Progenitor cell of endocrine pancreas (in vitro differentiated cells): ENCODE measurements at regions not wholly inside any gene's neighbourhood (a gene's known extent, or its start where the extent isn't known, plus 50 kb on each side); places are given as distances from the start of the nearest gene placed in this dataset.

Experiments used
- DNase-seq: peaks from one replicate; pipeline ENCODE4 v3.0.0; 2021; ENCODE audit warnings: low spot score; ENCODE audit not compliant: unreplicated experiment
- H3K27ac Mint-ChIP-seq: 2 replicates; pipeline ENCODE4 v1.8.0; 2021; ENCODE audit warnings: mild to moderate bottlenecking, moderate library complexity, mixed read lengths
- H3K27me3 Mint-ChIP-seq: 2 replicates; pipeline ENCODE4 v1.8.0; 2021; ENCODE audit warnings: mixed read lengths
- H3K36me3 Mint-ChIP-seq: 2 replicates; pipeline ENCODE4 v1.8.0; 2022; ENCODE audit warnings: mixed read lengths; ENCODE audit not compliant: insufficient read depth
- H3K4me1 Mint-ChIP-seq: 2 replicates; pipeline ENCODE4 v1.8.0; 2021; ENCODE audit warnings: low read depth, mixed read lengths
- H3K4me3 Mint-ChIP-seq: 2 replicates; pipeline ENCODE4 v1.8.0; 2021; ENCODE audit warnings: low read depth, mild to moderate bottlenecking, moderate library complexity, mixed read lengths
- H3K9me3 Mint-ChIP-seq: 2 replicates; pipeline ENCODE4 v1.8.0; 2021; ENCODE audit warnings: low read depth, mixed read lengths
- CTCF ChIP-seq: fragments of 200-600 bp; sonication (generic); IDR thresholded peaks from one replicate; pipeline ENCODE4 v1.5.0; 2021; ENCODE audit warnings: antibody characterized with exemption, mild to moderate bottlenecking; ENCODE audit not compliant: unreplicated experiment

DNA sequence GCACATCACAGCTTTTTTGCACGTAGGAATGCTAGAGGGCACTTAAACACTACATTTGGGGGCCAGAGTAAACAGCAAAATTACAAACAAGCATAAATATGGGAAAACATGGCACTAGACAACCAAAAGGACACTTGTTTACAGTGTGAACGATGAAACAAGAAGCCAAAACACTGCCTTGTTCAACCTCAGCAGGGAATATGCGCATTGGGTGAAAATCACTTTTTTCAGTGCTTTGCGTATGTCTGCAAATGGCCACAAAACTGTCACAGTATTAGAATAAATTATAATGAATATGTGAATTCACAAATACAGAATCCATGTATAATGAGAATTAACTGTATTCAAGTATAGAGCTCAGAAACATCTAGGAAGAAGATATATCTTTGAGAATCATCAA, 1064.0 kb upstream of the GYPC start:
- no peak overlapping the region for H3K4me3 Mint-ChIP-seq
- H3K36me3 Mint-ChIP-seq: no peaks in the 10 kb centered on the region
- H3K27ac Mint-ChIP-seq: no peak overlapping the region
- DNase-seq: no peak
- TF ChIP-seq CTCF: no peak
- peaks cover 6% of the 10 kb centered on the region for H3K9me3 Mint-ChIP-seq
- H3K27me3 Mint-ChIP-seq: no peaks in the 10 kb centered on the region
- peaks cover 1% of the 10 kb centered on the region for H3K4me1 Mint-ChIP-seq

- no peaks in the 10 kb centered on the region for H3K36me3 Mint-ChIP-seq
- H3K27ac Mint-ChIP-seq: no peak overlapping the region
- DNase-seq: no peak
- peaks cover 1% of the 10 kb centered on the region for H3K4me1 Mint-ChIP-seq
- no peak for TF ChIP-seq CTCF
- H3K9me3 Mint-ChIP-seq: peaks cover 6% of the 10 kb centered on the region
- no peak overlapping the region for H3K4me3 Mint-ChIP-seq
- H3K27me3 Mint-ChIP-seq: no peaks in the 10 kb centered on the region
Measured at GRCh38 chr2:125593036-125593435, 1062.9 kb upstream of the GYPC start.

GRCh38 chr2:125596612-125597011, 1059.3 kb upstream of the GYPC start:
- no peak overlapping the region for H3K27ac Mint-ChIP-seq

DNA sequence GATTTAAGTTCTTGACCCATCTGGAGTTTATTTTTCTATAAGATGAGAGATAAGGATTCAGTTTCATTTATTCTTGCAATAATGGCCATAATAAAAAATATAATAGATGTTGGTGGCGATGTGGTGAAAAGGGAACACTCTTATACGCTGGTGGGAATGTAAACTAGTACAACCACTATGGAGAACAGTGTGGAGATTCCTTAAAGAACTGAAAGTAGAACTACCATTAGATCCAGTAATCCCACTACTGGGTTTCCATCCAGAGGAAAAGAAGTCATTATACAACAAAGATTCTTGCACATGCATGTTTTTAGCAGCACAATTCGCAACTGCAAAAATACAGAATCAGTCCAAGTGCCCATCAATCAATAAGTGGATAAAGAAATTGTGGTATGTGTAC, 1040.5 kb upstream of the GYPC start:
- Mint-ChIP-seq H3K4me1 (no peaks in the 10 kb centered on the region), H3K27ac (no peak overlapping the region), H3K9me3 (peaks cover 4% of the 10 kb centered on the region), H3K27me3 (no peaks in the 10 kb centered on the region), H3K36me3 (no peaks in the 10 kb centered on the region), H3K4me3 (no peak overlapping the region)
- no peak for TF ChIP-seq CTCF
- DNase-seq: no peak

More at GRCh38 chr2:125596612-125597011, 1059.3 kb upstream of the GYPC start:
- H3K9me3 Mint-ChIP-seq: no peaks in the 10 kb centered on the region
- DNase-seq: no peak
- peaks cover 1% of the 10 kb centered on the region for H3K4me1 Mint-ChIP-seq
- H3K4me3 Mint-ChIP-seq: no peak overlapping the region
- no peaks in the 10 kb centered on the region for H3K27me3 Mint-ChIP-seq
- TF ChIP-seq CTCF: no peak
- H3K36me3 Mint-ChIP-seq: no peaks in the 10 kb centered on the region

DNA sequence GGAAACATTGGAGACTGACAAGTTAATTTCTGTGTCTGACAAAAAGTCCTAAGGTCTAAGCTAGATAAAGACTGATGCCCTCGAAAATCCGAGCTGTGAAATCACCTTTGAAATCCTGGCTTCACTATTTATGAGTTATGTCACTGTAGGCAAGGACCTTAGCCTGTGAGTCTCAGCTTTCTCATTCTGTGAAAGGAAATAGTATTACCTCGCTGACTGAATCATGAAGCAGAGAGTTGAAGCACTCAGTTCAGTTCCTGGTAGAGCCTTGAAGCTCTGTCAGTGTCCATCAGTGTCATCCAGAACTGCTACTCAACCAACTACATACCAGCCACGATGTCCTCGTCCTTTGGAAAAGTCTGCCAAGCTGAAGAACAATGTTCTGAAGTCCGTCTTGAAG, 1025.6 kb upstream of the GYPC start:
- Mint-ChIP-seq H3K4me3 (no peak overlapping the region), H3K36me3 (no peaks in the 10 kb centered on the region), H3K9me3 (peaks cover 13% of the 10 kb centered on the region), H3K27me3 (no peaks in the 10 kb centered on the region), H3K27ac (no peak overlapping the region), H3K4me1 (no peaks in the 10 kb centered on the region)
- no peak for DNase-seq
- TF ChIP-seq CTCF: no peak
